ENCODE measurements at regions not wholly inside any gene's neighbourhood (a gene's known extent, or its start where the extent isn't known, plus 50 kb on each side); places are given as distances from the start of the nearest gene placed in this dataset.

DNA sequence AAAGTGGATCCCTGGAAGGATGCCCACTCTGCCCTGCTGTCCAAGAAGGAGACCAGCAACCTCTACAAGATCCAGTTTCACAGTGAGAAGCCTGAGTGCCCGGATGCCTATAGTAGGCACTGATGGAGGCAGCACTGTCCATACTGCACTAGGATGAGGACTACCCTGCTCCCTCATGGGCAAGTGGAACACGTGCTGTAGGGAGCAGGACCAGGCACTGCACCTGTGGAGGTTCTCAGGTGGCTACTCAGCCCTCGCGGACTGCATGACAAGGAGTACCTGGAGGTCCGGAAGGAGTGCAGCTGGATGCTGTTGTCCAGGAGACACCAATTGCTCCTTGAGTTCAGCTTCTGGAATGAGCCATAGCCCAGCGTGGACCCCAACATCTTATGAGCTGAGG is 146.1 kb upstream of the NLRP1 start:
- H3K27me3 ChIP-seq: no peaks in the 10 kb centered on the region
- no peak overlapping the region for H3K27ac ChIP-seq
- H3K9me3 ChIP-seq: no peaks in the 10 kb centered on the region
- DNase-seq: no peak
- no peak overlapping the region for H3K4me3 ChIP-seq
- no peaks in the 10 kb centered on the region for H3K36me3 ChIP-seq
- TF ChIP-seq CTCF (IDR thresholded peaks at IDR 0.05) (no peak), POLR2A (IDR thresholded peaks at IDR 0.05) (no peak)
- H3K4me1 ChIP-seq: no peaks in the 10 kb centered on the region

DNA sequence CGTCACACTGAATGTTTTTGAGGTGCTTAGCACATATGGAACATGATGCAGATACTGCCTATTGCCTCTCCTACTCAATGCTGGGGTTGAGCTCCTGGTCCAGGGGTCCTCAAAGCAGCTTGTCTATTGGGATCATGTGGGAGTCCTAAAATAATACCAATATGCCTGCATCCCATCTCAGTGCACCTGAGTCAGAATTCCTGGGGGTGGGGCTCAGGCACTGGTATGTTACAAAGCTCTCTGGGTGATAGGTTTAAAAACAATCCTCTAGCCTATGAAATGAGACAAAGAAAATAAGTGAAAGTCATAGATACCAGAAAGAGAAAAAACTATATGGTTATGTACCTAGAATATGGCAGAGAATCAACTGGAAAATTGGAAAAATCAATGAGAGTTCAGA is 156.6 kb upstream of the NLRP1 start:
- DNase-seq: no peak
- Histone ChIP-seq H3K9me3 (no peaks in the 10 kb centered on the region), H3K4me1 (no peaks in the 10 kb centered on the region), H3K4me3 (no peak overlapping the region), H3K27me3 (no peaks in the 10 kb centered on the region), H3K36me3 (no peaks in the 10 kb centered on the region), H3K27ac (no peak overlapping the region)
- TF ChIP-seq POLR2A (IDR thresholded peaks at IDR 0.05) (no peak), CTCF (IDR thresholded peaks at IDR 0.05) (no peak)

GRCh38 chr17:5741810-5742209 is 157.5 kb upstream of the NLRP1 start:
- Histone ChIP-seq H3K27me3 (no peaks in the 10 kb centered on the region), H3K4me3 (no peak overlapping the region), H3K9me3 (no peaks in the 10 kb centered on the region), H3K4me1 (no peaks in the 10 kb centered on the region), H3K27ac (no peak overlapping the region), H3K36me3 (no peaks in the 10 kb centered on the region)
- TF ChIP-seq CTCF (IDR thresholded peaks at IDR 0.05) (no peak), POLR2A (IDR thresholded peaks at IDR 0.05) (no peak)
- DNase-seq: no peak

DNA sequence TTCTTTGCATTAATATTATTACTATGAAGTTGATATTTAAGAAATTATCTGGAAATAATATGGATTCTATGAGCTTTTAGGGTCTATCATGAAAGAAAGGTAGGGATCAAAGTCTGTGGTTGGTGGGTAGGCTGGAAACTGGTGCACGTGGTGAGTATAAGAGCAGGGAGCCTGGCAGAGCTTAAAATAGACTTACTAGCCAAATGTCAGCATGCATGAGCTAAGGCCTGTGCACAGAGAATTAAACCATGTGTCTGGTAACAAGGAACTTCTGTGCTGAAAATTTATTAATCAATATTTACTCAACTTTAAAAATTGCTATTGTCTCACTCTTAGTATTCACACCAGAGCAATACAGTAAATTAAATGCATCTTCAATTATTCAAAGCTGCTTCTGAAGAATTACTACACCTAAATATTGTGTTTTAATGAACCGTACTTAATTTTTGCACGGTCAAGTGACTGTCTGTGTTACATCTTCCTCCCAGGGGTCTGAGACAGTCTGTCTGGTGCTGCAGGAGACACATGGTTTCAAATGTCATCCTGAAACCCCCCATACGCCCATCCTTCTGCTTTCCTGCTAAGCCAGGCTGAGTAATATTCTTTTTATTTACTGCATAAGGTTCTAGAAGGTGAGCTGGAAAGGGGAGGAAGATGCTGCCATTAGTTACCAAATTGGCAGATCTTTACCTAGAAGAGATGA is 161.0 kb upstream of the NLRP1 start:
- no peaks in the 10 kb centered on the region for H3K36me3 ChIP-seq
- no peaks in the 10 kb centered on the region for H3K4me1 ChIP-seq
- TF ChIP-seq CTCF (IDR thresholded peaks at IDR 0.05): no peak
- TF ChIP-seq POLR2A (IDR thresholded peaks at IDR 0.05): no peak
- H3K27ac ChIP-seq: no peak overlapping the region
- no peaks in the 10 kb centered on the region for H3K9me3 ChIP-seq
- H3K4me3 ChIP-seq: no peak overlapping the region
- no peak for DNase-seq
- no peaks in the 10 kb centered on the region for H3K27me3 ChIP-seq

- Histone ChIP-seq H3K36me3 (no peaks in the 10 kb centered on the region), H3K27ac (no peak overlapping the region), H3K4me1 (no peaks in the 10 kb centered on the region), H3K9me3 (no peaks in the 10 kb centered on the region), H3K27me3 (no peaks in the 10 kb centered on the region), H3K4me3 (no peak overlapping the region)
- no peak for DNase-seq
- TF ChIP-seq POLR2A (IDR thresholded peaks at IDR 0.05): no peak
- TF ChIP-seq CTCF (IDR thresholded peaks at IDR 0.05): no peak
These were observed 163.0 kb upstream of the NLRP1 start for GRCh38 chr17:5747276-5747675.

- H3K27me3 ChIP-seq: no peaks in the 10 kb centered on the region
- no peak overlapping the region for H3K4me3 ChIP-seq
- no peaks in the 10 kb centered on the region for H3K4me1 ChIP-seq
- H3K27ac ChIP-seq: no peak overlapping the region
- no peaks in the 10 kb centered on the region for H3K9me3 ChIP-seq
- no peak for TF ChIP-seq POLR2A (IDR thresholded peaks at IDR 0.05)
- no peak for TF ChIP-seq CTCF (IDR thresholded peaks at IDR 0.05)
- DNase-seq: no peak
- no peaks in the 10 kb centered on the region for H3K36me3 ChIP-seq
These were observed 163.7 kb upstream of the NLRP1 start for GRCh38 chr17:5747964-5748363.

All from Peyer's patch (tissue), 4 donors.